ENCODE measurements at regions not wholly inside any gene's neighbourhood (a gene's known extent, or its start where the extent isn't known, plus 50 kb on each side); places are given as distances from the start of the nearest gene placed in this dataset.

DNA sequence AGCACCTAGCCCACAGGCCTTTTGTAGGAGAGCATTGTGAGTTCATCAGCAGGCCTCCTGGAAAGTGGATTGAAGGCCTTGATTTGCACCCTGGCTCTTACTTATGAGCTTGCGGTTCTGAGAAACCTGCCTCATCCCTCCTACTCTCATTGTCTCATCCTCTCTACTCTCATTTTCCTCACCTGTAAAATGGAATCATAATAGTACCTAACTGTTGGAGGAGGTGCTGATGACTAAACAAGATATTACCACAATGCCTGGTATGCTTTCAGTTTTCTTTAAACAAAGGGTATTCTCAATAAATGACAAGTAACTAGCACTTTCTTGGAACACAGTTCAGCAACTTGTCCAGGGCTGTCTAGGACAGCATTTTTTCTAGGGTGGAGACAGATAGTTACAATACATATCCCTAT lies 243.1 kb upstream of the MAF start:
- Histone ChIP-seq H3K36me3 (ENCODE audit: insufficient read depth, low read length, poor library complexity, severe bottlenecking) (no peaks in the 10 kb centered on the region), H3K27me3 (replicated peaks; ENCODE audit: insufficient read depth, low read depth, low read length, poor library complexity) (peaks cover 18% of the 10 kb centered on the region), H3K27ac (ENCODE audit: low read depth, low read length, poor library complexity, severe bottlenecking) (no peak overlapping the region), H3K9me3 (ENCODE audit: low read depth, low read length, poor library complexity, severe bottlenecking) (no peaks in the 10 kb centered on the region), H3K4me3 (ENCODE audit: low read depth, low read length, poor library complexity, severe bottlenecking) (no peak overlapping the region), H3K4me1 (ENCODE audit: insufficient read depth, low read length, poor library complexity, severe bottlenecking) (no peaks in the 10 kb centered on the region)
- DNase-seq (ENCODE audit: low spot score): no peak
- TF ChIP-seq EZH2 (IDR thresholded peaks at IDR 0.05; ENCODE audit: borderline replicate concordance, low read depth, low read length, poor library complexity, severe bottlenecking): no peak
- no peak for TF ChIP-seq CTCF (conservative IDR thresholded peaks at IDR 0.05; ENCODE audit: low read depth, low read length)
- ChIA-PET CTCF (no interaction called here), POLR2A (ENCODE audit: low non-redundant PET) (no interaction called here)
- intact Hi-C loops (cut with micrococcal nuclease; ENCODE audit: unreplicated experiment): no loop called here
- no TSS peak for BruUV-seq (replicated peaks)

- CTCF ChIA-PET: no interaction called here
- H3K4me1 ChIP-seq (ENCODE audit: insufficient read depth, low read length, poor library complexity, severe bottlenecking): no peaks in the 10 kb centered on the region
- H3K9me3 ChIP-seq (ENCODE audit: low read depth, low read length, poor library complexity, severe bottlenecking): no peaks in the 10 kb centered on the region
- peaks cover 23% of the 10 kb centered on the region for H3K27me3 ChIP-seq (replicated peaks; ENCODE audit: insufficient read depth, low read depth, low read length, poor library complexity)
- DNase-seq (ENCODE audit: low spot score): no peak
- no peaks in the 10 kb centered on the region for H3K36me3 ChIP-seq (ENCODE audit: insufficient read depth, low read length, poor library complexity, severe bottlenecking)
- TF ChIP-seq CTCF (conservative IDR thresholded peaks at IDR 0.05; ENCODE audit: low read depth, low read length) (no peak), EZH2 (IDR thresholded peaks at IDR 0.05; ENCODE audit: borderline replicate concordance, low read depth, low read length, poor library complexity, severe bottlenecking) (no peak)
- intact Hi-C loops (cut with micrococcal nuclease; ENCODE audit: unreplicated experiment): no loop called here
- BruUV-seq (replicated peaks): no TSS peak
- H3K4me3 ChIP-seq (ENCODE audit: low read depth, low read length, poor library complexity, severe bottlenecking): no peak overlapping the region
- POLR2A ChIA-PET (ENCODE audit: low non-redundant PET): no interaction called here
- H3K27ac ChIP-seq (ENCODE audit: low read depth, low read length, poor library complexity, severe bottlenecking): no peak overlapping the region
Measured at GRCh38 chr16:79843145-79843544, 242.6 kb upstream of the MAF start.

- BruUV-seq (replicated peaks): no TSS peak
- Histone ChIP-seq H3K9me3 (ENCODE audit: low read depth, low read length, poor library complexity, severe bottlenecking) (no peaks in the 10 kb centered on the region), H3K36me3 (ENCODE audit: insufficient read depth, low read length, poor library complexity, severe bottlenecking) (no peaks in the 10 kb centered on the region), H3K4me3 (ENCODE audit: low read depth, low read length, poor library complexity, severe bottlenecking) (no peak overlapping the region), H3K27me3 (replicated peaks; ENCODE audit: insufficient read depth, low read depth, low read length, poor library complexity) (peaks cover 24% of the 10 kb centered on the region), H3K27ac (ENCODE audit: low read depth, low read length, poor library complexity, severe bottlenecking) (no peak overlapping the region), H3K4me1 (ENCODE audit: insufficient read depth, low read length, poor library complexity, severe bottlenecking) (no peaks in the 10 kb centered on the region)
- CTCF ChIA-PET: no interaction called here
- POLR2A ChIA-PET (ENCODE audit: low non-redundant PET): no interaction called here
- intact Hi-C loops (cut with micrococcal nuclease; ENCODE audit: unreplicated experiment): no loop called here
- TF ChIP-seq EZH2 (IDR thresholded peaks at IDR 0.05; ENCODE audit: borderline replicate concordance, low read depth, low read length, poor library complexity, severe bottlenecking) (no peak), CTCF (conservative IDR thresholded peaks at IDR 0.05; ENCODE audit: low read depth, low read length) (no peak)
- DNase-seq (ENCODE audit: low spot score): no peak
Measured at GRCh38 chr16:79842197-79842596, 241.7 kb upstream of the MAF start.
